ENCODE measurements at regions not wholly inside any gene's neighbourhood (a gene's known extent, or its start where the extent isn't known, plus 50 kb on each side); places are given as distances from the start of the nearest gene placed in this dataset.

DNA sequence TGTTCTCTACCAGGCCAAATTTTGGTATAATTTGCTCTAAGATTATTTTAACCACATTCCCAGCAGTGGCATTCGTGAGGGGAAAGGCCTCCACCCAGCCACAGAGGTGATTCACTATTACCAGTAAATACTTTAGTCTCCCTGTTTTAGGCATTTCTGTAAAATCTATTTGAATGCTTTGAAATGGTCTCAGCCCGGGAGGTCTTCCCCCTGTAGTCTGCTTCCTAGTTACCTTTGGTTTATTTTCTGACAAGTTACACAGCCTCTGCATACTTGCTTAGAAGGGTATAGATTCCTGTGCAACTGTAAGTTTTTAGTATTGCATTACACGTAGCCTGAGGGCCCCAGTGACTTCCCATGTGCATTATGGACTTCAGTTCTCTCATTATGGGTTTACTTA lies 248.7 kb downstream of the C6orf118 start:
- no peaks in the 10 kb centered on the region for H3F3A ChIP-seq (ENCODE audit: insufficient read depth, low read length, poor library complexity, severe bottlenecking)
- no peak overlapping the region for H3K27ac ChIP-seq (ENCODE audit: low read length)
- H3K9me3 ChIP-seq (ENCODE audit: low read length): no peaks in the 10 kb centered on the region
- H3K36me3 ChIP-seq (ENCODE audit: insufficient read depth, low read length): no peaks in the 10 kb centered on the region
- no peak overlapping the region for H2AFZ ChIP-seq (ENCODE audit: low read depth, low read length)
- no peak overlapping the region for H3K4me3 ChIP-seq (ENCODE audit: low read length)
- TF ChIP-seq, protein P1, sequence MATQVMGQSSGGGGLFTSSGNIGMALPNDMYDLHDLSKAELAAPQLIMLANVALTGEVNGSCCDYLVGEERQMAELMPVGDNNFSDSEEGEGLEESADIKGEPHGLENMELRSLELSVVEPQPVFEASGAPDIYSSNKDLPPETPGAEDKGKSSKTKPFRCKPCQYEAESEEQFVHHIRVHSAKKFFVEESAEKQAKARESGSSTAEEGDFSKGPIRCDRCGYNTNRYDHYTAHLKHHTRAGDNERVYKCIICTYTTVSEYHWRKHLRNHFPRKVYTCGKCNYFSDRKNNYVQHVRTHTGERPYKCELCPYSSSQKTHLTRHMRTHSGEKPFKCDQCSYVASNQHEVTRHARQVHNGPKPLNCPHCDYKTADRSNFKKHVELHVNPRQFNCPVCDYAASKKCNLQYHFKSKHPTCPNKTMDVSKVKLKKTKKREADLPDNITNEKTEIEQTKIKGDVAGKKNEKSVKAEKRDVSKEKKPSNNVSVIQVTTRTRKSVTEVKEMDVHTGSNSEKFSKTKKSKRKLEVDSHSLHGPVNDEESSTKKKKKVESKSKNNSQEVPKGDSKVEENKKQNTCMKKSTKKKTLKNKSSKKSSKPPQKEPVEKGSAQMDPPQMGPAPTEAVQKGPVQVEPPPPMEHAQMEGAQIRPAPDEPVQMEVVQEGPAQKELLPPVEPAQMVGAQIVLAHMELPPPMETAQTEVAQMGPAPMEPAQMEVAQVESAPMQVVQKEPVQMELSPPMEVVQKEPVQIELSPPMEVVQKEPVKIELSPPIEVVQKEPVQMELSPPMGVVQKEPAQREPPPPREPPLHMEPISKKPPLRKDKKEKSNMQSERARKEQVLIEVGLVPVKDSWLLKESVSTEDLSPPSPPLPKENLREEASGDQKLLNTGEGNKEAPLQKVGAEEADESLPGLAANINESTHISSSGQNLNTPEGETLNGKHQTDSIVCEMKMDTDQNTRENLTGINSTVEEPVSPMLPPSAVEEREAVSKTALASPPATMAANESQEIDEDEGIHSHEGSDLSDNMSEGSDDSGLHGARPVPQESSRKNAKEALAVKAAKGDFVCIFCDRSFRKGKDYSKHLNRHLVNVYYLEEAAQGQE (IDR thresholded peaks at IDR 0.05; ENCODE audit: borderline replicate concordance): no peak
- TF ChIP-seq MXI1 (conservative IDR thresholded peaks at IDR 0.05; ENCODE audit: poor library complexity, severe bottlenecking): no peak
- TF ChIP-seq EP300 (conservative IDR thresholded peaks at IDR 0.05; ENCODE audit: poor library complexity, severe bottlenecking): no peak
- TF ChIP-seq SMC3 (conservative IDR thresholded peaks at IDR 0.05; ENCODE audit: poor library complexity): no peak
- TF ChIP-seq TAF1 (IDR thresholded peaks at IDR 0.05; ENCODE audit: low read depth): no peak
- no peak for TF ChIP-seq CTCF (IDR thresholded peaks at IDR 0.05; ENCODE audit: poor library complexity, severe bottlenecking)
- no peak for TF ChIP-seq EZH2 (IDR thresholded peaks at IDR 0.05; ENCODE audit: borderline replicate concordance, insufficient read depth, low read length, poor library complexity, severe bottlenecking)
- no peak for TF ChIP-seq POLR2AphosphoS5 (IDR thresholded peaks at IDR 0.05)
- TF ChIP-seq RAD21 (conservative IDR thresholded peaks at IDR 0.05): no peak
- H3K79me2 ChIP-seq (replicated peaks; ENCODE audit: insufficient read depth, low read length): no peaks in the 10 kb centered on the region
- H3K9me2 ChIP-seq (ENCODE audit: insufficient read depth, low read length): no peaks in the 10 kb centered on the region
- no peak overlapping the region for H3K9ac ChIP-seq (ENCODE audit: low read length)
- H3K27me3 ChIP-seq (ENCODE audit: insufficient read depth, low read depth, low read length): no peaks in the 10 kb centered on the region
- H3K4me2 ChIP-seq (ENCODE audit: low read length): no peak overlapping the region
- H4K20me1 ChIP-seq (ENCODE audit: insufficient read depth): no peaks in the 10 kb centered on the region

GRCh38 chr6:165059032-165059431 lies 250.4 kb downstream of the C6orf118 start:
- Histone ChIP-seq H3F3A (ENCODE audit: insufficient read depth, low read length, poor library complexity, severe bottlenecking) (no peaks in the 10 kb centered on the region), H3K36me3 (ENCODE audit: insufficient read depth, low read length) (no peaks in the 10 kb centered on the region), H4K20me1 (ENCODE audit: insufficient read depth) (no peaks in the 10 kb centered on the region), H3K9ac (ENCODE audit: low read length) (no peak overlapping the region), H3K9me3 (ENCODE audit: low read length) (no peaks in the 10 kb centered on the region), H3K9me2 (ENCODE audit: insufficient read depth, low read length) (no peaks in the 10 kb centered on the region), H3K79me2 (replicated peaks; ENCODE audit: insufficient read depth, low read length) (no peaks in the 10 kb centered on the region), H3K4me3 (ENCODE audit: low read length) (no peak overlapping the region), H2AFZ (ENCODE audit: low read depth, low read length) (no peak overlapping the region), H3K27ac (ENCODE audit: low read length) (no peak overlapping the region), H3K27me3 (ENCODE audit: insufficient read depth, low read depth, low read length) (no peaks in the 10 kb centered on the region), H3K4me2 (ENCODE audit: low read length) (no peak overlapping the region)
- TF ChIP-seq EZH2 (IDR thresholded peaks at IDR 0.05; ENCODE audit: borderline replicate concordance, insufficient read depth, low read length, poor library complexity, severe bottlenecking) (no peak), CTCF (IDR thresholded peaks at IDR 0.05; ENCODE audit: poor library complexity, severe bottlenecking) (no peak), TAF1 (IDR thresholded peaks at IDR 0.05; ENCODE audit: low read depth) (no peak), EP300 (conservative IDR thresholded peaks at IDR 0.05; ENCODE audit: poor library complexity, severe bottlenecking) (no peak), SMC3 (conservative IDR thresholded peaks at IDR 0.05; ENCODE audit: poor library complexity) (no peak)
- TF ChIP-seq, protein P1 (IDR thresholded peaks at IDR 0.05; ENCODE audit: borderline replicate concordance): no peak

Measured in neural cell (in vitro differentiated cells).